ENCODE measurements at regions not wholly inside any gene's neighbourhood (a gene's known extent, or its start where the extent isn't known, plus 50 kb on each side); places are given as distances from the start of the nearest gene placed in this dataset.

GRCh38 chr18:61618816-61619215, 274.0 kb downstream of the RNF152 start:
- no peak for DNase-seq (ENCODE audit: low spot score)

DNA sequence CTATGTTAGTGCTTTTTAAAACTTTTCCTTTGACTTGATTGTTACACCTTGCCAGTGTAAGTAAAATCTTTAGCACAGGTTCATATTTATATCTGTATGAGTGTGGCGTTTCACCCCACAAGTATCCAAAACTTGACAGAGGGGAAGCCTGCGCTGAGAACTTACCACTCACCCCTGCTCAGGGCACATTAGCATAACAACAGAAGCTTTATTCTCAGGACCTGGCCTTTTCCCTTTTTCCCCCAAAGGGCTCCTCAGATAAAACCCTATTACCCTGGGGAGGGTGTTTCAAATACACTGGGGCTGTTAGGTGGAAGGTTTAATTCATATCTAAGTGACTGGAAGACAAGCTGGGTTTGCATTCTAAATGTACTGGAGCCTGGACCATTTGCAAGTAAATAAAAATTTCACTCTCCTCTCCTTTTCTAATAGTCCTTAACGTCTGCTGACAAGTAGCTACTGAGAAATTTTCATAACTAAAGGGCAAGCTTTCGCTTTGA, 276.6 kb downstream of the RNF152 start:
- DNase-seq (ENCODE audit: low spot score): no peak

DNA sequence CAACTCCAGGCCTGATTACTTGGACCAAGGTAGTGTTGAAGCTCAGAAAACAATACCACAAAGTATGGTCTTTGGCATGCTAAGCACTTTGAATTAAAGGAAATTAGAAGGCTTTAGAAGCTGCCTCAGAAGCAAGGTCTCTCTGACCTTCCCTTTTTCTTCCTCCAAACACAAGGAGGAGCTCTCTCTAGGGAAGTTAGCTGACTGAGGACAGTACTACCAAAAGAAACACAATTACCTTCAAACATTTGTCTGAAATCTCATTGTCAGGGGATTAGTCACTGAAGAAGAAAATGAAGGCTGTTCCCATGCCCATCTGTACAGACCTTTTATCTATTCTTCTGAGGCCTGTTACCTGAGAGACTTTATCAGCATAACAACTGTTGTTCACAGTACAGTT, 279.3 kb downstream of the CDH20 start:
- DNase-seq (ENCODE audit: low spot score): no peak

- DNase-seq (ENCODE audit: low spot score): no peak
These were observed 275.9 kb downstream of the CDH20 start for GRCh38 chr18:61609131-61609530.

- DNase-seq (ENCODE audit: low spot score): no peak
These were observed 275.1 kb downstream of the CDH20 start for GRCh38 chr18:61608316-61608715.

DNA sequence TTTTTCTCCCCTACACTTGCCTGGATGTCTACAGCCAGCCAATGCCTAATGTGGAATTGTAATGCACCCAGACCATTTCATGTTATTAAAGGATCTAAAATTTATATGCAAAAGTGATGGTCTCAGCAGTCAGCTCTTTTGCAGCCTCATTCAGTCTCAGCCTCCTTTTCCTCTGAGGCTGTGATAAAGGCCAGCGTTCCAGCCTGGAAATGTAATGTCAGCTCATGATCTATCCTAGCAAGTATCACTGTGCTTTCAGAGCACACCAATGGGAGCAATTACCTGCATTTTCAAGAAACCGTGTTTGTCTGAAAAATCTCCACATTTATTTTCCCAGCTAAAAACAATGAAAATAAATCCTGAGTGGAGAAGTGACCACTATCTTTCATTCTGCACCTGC, 274.6 kb downstream of the CDH20 start:
- DNase-seq (ENCODE audit: low spot score): no peak

GRCh38 chr18:61606759-61607158, 273.5 kb downstream of the CDH20 start:
- DNase-seq (ENCODE audit: low spot score): peak; percentile 87

- DNase-seq (ENCODE audit: low spot score): peak; percentile 9
These were observed 272.9 kb downstream of the CDH20 start for GRCh38 chr18:61606068-61606660.

DNA sequence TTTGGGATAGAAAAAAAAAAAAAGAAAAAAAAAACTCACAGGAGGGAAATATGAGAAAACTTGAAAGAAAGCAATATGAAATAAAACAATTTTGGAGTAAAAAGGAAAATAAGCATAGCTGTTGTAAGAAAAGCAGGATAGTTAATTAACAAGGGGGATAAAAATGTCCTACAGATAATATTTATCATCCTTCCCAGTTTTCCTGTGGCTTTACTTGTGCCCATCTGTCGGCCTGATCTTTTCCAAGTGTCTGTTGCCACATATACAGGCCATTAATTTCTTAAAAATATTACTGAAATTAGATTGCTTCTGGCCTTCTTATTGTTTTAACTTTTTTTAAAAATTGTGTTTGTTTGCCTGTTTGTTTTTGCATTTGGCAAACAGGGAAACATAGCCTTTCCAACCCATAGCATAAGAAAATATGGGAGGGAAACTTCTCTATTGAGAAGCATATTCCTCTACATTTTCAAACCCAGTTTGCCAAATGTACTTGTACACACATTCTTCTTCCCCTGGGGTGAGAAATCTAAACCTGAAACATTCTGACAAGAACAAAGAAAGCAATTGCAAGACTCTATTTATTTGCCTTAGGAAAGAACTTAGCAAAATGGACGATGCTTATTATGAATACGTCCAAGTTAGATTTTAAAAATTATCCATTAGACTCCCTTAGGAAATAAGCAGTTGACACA, 272.3 kb downstream of the CDH20 start:
- no peak for DNase-seq (ENCODE audit: low spot score)
